Fibroblast of lung (primary cell): ENCODE measurements at regions not wholly inside any gene's neighbourhood (a gene's known extent, or its start where the extent isn't known, plus 50 kb on each side); places are given as distances from the start of the nearest gene placed in this dataset.

Experiments used
- EZH2 ChIP-seq: IDR thresholded peaks from 2 replicates; pipeline ENCODE4 v1.5.1; 2012; ENCODE audit warnings: low read length, control low read depth, mild to moderate bottlenecking; ENCODE audit errors: missing control alignments
- TF ChIP-seq, protein P1 (sequence below), 2 donors: IDR thresholded peaks in 1 of 2; conservative IDR thresholded peaks in 1 of 2; 1 replicate in 1 of 2; 2 replicates in 1 of 2; pipeline ENCODE4 v1.5.1; 2011 to 2012; ENCODE audit warnings: low read length in 2 of 2, control low read depth in 1 of 2, inconsistent platforms in 1 of 2, low read depth in 1 of 2, mild to moderate bottlenecking in 1 of 2

DNA sequence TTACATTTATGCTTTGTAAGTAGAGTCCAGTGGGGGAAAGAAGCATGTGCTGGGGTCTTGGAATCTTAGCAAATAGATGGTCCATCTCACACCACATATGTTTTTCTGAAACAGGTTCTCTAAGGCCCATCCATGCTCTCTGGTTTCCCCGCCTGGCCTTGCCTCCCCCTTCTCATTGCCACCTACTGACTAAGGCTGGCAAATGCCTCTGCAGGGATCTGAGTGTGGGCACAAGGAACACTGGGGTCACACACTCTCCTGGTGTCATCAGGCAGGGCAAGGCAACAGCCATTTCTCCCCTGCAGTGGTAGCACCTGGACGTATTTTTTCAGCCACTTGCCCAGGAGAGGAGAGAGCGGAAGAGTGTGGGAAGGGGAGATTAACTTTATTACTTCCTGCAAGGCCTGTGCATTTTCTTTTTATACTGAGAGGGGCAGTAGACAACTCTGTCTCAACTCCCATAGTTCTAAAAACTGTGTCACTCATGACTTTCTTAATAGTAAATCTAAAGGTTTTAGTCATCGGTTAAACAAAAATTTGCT is 804.2 kb upstream of the NECTIN3 start:
- TF ChIP-seq, protein P1, sequence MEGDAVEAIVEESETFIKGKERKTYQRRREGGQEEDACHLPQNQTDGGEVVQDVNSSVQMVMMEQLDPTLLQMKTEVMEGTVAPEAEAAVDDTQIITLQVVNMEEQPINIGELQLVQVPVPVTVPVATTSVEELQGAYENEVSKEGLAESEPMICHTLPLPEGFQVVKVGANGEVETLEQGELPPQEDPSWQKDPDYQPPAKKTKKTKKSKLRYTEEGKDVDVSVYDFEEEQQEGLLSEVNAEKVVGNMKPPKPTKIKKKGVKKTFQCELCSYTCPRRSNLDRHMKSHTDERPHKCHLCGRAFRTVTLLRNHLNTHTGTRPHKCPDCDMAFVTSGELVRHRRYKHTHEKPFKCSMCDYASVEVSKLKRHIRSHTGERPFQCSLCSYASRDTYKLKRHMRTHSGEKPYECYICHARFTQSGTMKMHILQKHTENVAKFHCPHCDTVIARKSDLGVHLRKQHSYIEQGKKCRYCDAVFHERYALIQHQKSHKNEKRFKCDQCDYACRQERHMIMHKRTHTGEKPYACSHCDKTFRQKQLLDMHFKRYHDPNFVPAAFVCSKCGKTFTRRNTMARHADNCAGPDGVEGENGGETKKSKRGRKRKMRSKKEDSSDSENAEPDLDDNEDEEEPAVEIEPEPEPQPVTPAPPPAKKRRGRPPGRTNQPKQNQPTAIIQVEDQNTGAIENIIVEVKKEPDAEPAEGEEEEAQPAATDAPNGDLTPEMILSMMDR (conservative IDR thresholded peaks at IDR 0.05 in 1 of 2, IDR thresholded peaks at IDR 0.05 in 1 of 2; ENCODE audit: low read depth in 1 of 2, low read length in 2 of 2) = no peak
- no peak for TF ChIP-seq EZH2
